OCI-LY3 (cell line): ENCODE measurements at regions not wholly inside any gene's neighbourhood (a gene's known extent, or its start where the extent isn't known, plus 50 kb on each side); places are given as distances from the start of the nearest gene placed in this dataset.

ENCODE experiments used
- EZH2phosphoT487 ChIP-seq: fragments of 200-600 bp; shearing (Covaris generic); IDR thresholded peaks from 2 replicates; pipeline ENCODE4 v1.6.1; 2018; ENCODE audit warnings: antibody characterized with exemption, mixed run types, low read depth
- TF ChIP-seq, protein P1 (sequence below): fragments of 200-600, 300-600 bp; sonication (generic); IDR thresholded peaks from 2 replicates; pipeline ENCODE4 v1.5.1; 2014; ENCODE audit warnings: antibody characterized with exemption, low read length, low read depth

DNA sequence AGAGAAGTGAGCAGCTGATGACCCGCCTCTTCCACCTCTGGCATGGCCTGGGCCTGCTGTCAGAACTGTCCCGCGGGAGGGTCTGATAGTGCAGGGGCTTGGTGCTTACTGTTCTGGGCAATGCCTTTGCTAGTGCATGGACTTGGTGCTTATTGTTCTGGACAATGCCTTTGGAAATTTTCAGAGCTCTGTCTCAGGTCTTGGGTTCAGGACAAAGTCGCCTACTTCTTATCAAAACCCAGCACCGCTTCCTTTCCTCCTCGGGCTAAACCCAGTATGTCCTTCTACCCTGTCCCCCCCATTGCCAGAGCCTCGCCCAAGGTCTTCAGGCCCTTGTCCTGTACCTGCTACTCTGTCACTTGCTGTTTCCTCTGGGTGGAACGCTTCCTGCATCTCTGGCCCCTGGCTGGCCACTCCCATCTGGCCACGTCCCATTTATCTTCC, 149.6 kb downstream of the ACKR3 start:
- TF ChIP-seq, protein P1, sequence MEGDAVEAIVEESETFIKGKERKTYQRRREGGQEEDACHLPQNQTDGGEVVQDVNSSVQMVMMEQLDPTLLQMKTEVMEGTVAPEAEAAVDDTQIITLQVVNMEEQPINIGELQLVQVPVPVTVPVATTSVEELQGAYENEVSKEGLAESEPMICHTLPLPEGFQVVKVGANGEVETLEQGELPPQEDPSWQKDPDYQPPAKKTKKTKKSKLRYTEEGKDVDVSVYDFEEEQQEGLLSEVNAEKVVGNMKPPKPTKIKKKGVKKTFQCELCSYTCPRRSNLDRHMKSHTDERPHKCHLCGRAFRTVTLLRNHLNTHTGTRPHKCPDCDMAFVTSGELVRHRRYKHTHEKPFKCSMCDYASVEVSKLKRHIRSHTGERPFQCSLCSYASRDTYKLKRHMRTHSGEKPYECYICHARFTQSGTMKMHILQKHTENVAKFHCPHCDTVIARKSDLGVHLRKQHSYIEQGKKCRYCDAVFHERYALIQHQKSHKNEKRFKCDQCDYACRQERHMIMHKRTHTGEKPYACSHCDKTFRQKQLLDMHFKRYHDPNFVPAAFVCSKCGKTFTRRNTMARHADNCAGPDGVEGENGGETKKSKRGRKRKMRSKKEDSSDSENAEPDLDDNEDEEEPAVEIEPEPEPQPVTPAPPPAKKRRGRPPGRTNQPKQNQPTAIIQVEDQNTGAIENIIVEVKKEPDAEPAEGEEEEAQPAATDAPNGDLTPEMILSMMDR = no peak
- TF ChIP-seq EZH2phosphoT487 = no peak
